Superior temporal gyrus (tissue), 1 donor: ENCODE measurements at regions not wholly inside any gene's neighbourhood (a gene's known extent, or its start where the extent isn't known, plus 50 kb on each side); places are given as distances from the start of the nearest gene placed in this dataset.
"Not testable (repeated sequence)": the region's sequence is repeated elsewhere in the genome, so short reads cannot be mapped to it uniquely, and the experiment has no call there.

Experiments
- DNase-seq: peaks from one replicate; pipeline ENCODE4 v3.0.0-alpha.2; 2016; ENCODE audit errors: extremely low spot score

GRCh38 chr2:186299610-186300009 is 186.4 kb upstream of the ZC3H15 start:
- no peak for DNase-seq

GRCh38 chr2:186302263-186302662 is 183.8 kb upstream of the ZC3H15 start:
- no peak for DNase-seq

GRCh38 chr2:186303091-186303490 is 183.0 kb upstream of the ZC3H15 start:
- DNase-seq: no peak

GRCh38 chr2:186304064-186304463 is 182.0 kb upstream of the ZC3H15 start:
- DNase-seq: no peak

GRCh38 chr2:186306754-186307153 is 179.3 kb upstream of the ZC3H15 start:
- DNase-seq: no peak

GRCh38 chr2:186307871-186308270 is 178.2 kb upstream of the ZC3H15 start:
- DNase-seq: no peak

- no peak for DNase-seq
These were observed 177.7 kb upstream of the ZC3H15 start for GRCh38 chr2:186308347-186308746.

- no peak for DNase-seq
These were observed 176.2 kb upstream of the ZC3H15 start for GRCh38 chr2:186309901-186310300.

- DNase-seq: no peak
These were observed 167.0 kb upstream of the ZC3H15 start for GRCh38 chr2:186319105-186319504.

GRCh38 chr2:186325827-186326535 is 160.1 kb upstream of the ZC3H15 start:
- DNase-seq: no peak

- no peak for DNase-seq
These were observed 158.7 kb upstream of the ZC3H15 start for GRCh38 chr2:186327251-186327868.

GRCh38 chr2:186328838-186329237 is 157.2 kb upstream of the ZC3H15 start:
- DNase-seq: no peak

GRCh38 chr2:186330050-186330449 is 156.0 kb upstream of the ZC3H15 start:
- no peak for DNase-seq

- no peak for DNase-seq
These were observed 146.3 kb upstream of the ZC3H15 start for GRCh38 chr2:186339716-186340115.

- DNase-seq: no peak
These were observed 144.0 kb upstream of the ZC3H15 start for GRCh38 chr2:186342029-186342428.

- DNase-seq: no peak
These were observed 140.3 kb upstream of the ZC3H15 start for GRCh38 chr2:186345745-186346144.

GRCh38 chr2:186346216-186346615 is 139.8 kb upstream of the ZC3H15 start:
- no peak for DNase-seq

GRCh38 chr2:186347472-186347871 is 138.6 kb upstream of the ZC3H15 start:
- DNase-seq: no peak

GRCh38 chr2:186348200-186348599 is 137.9 kb upstream of the ZC3H15 start:
- DNase-seq: no peak

- DNase-seq: peak; percentile 46
These were observed 136.6 kb upstream of the ZC3H15 start for GRCh38 chr2:186349508-186349907.

- DNase-seq: not testable (repeated sequence)
These were observed 131.9 kb upstream of the ZC3H15 start for GRCh38 chr2:186354160-186354559.

GRCh38 chr2:186365406-186365805 is 120.7 kb upstream of the ZC3H15 start:
- DNase-seq: no peak

- DNase-seq: no peak
These were observed 107.0 kb upstream of the ZC3H15 start for GRCh38 chr2:186379052-186379451.

- DNase-seq: no peak
These were observed 105.3 kb upstream of the ZC3H15 start for GRCh38 chr2:186380805-186381204.
